SK-N-SH (cell line): ENCODE measurements at regions not wholly inside any gene's neighbourhood (a gene's known extent, or its start where the extent isn't known, plus 50 kb on each side); places are given as distances from the start of the nearest gene placed in this dataset.

Experiments used
- CTCF ChIA-PET: fragments of 300-600, 350-600 bp; formaldehyde crosslinking; extraction: SDS; loops from one replicate; lab custom pipeline; 2021; lab: Yijun Ruan, JAX
- POLR2A ChIA-PET: fragments of 350-600 bp; sonication (Branson Sonifier 250); formaldehyde crosslinking; extraction: SDS; loops from one replicate; lab custom pipeline; 2020; ENCODE audit warnings: antibody characterized with exemption, inconsistent platforms; lab: Yijun Ruan, JAX
- DNase-seq: peaks from one replicate; pipeline ENCODE4 v3.0.0; 2012
- H2AFZ ChIP-seq: fragments of 200-600 bp; sonication (generic); 2 replicates; pipeline ENCODE4 v1.8.1; 2016; ENCODE audit warnings: antibody characterized with exemption, mild to moderate bottlenecking, low read depth
- H3F3A ChIP-seq: fragments of 200-600 bp; sonication (generic); replicated peaks from 2 replicates; pipeline ENCODE3; 2016; ENCODE audit warnings: antibody characterized with exemption, mild to moderate bottlenecking; ENCODE audit not compliant: insufficient read depth
- H3K27ac ChIP-seq, 2 experiments: fragments of 200-500 bp in 1 of 2; fragments of 200-600 bp in 1 of 2; sonication (Bioruptor generic) in 1 of 2; sonication (generic), shearing (Covaris generic) in 1 of 2; 2 replicates each; pipeline versions ENCODE4 v1.5.1 to v1.6.1; 2014 to 2016; ENCODE audit warnings: low read depth in 2 of 2, inconsistent platforms in 1 of 2, low read length in 1 of 2, mild to moderate bottlenecking in 1 of 2, mixed read lengths in 1 of 2
- H3K27me3 ChIP-seq: fragments of 200-600 bp; sonication (generic), shearing (Covaris generic); 2 replicates; pipeline ENCODE4 v1.6.1; 2016; ENCODE audit warnings: mixed run types; ENCODE audit not compliant: insufficient read depth
- H3K36me3 ChIP-seq, 2 experiments: fragments of 200-500 bp in 1 of 2; fragments of 200-600 bp in 1 of 2; sonication (Bioruptor generic) in 1 of 2; sonication (generic) in 1 of 2; replicated peaks in 1 of 2; 2 replicates each; pipeline versions ENCODE3 to v1.5.1; 2014 to 2016; ENCODE audit warnings: low read length in 1 of 2, mild to moderate bottlenecking in 1 of 2; ENCODE audit not compliant: insufficient read depth in 2 of 2, control insufficient read depth in 1 of 2
- H3K4me1 ChIP-seq, 2 experiments: fragments of 200-500 bp in 1 of 2; fragments of 200-600 bp in 1 of 2; sonication (Bioruptor generic) in 1 of 2; sonication (generic), shearing (Covaris generic) in 1 of 2; 2 replicates each; pipeline versions ENCODE4 v1.5.1 to v1.6.1; 2014 to 2016; ENCODE audit warnings: low read depth in 1 of 2, low read length in 1 of 2, mixed run types in 1 of 2; ENCODE audit not compliant: insufficient read depth in 2 of 2, control insufficient read depth in 1 of 2
- H3K4me2 ChIP-seq: fragments of 200-600 bp; sonication (generic), shearing (Covaris generic); 2 replicates; pipeline ENCODE4 v1.6.1; 2017; ENCODE audit warnings: mixed run types
- H3K4me3 ChIP-seq, 2 experiments: fragments of 200-500 bp in 1 of 2; fragments of 200-600 bp in 1 of 2; sonication (Bioruptor generic) in 1 of 2; sonication (generic), shearing (Covaris generic) in 1 of 2; 2 replicates each; pipeline versions ENCODE4 v1.5.1 to v1.8.1; 2014 to 2016; ENCODE audit warnings: low read depth in 2 of 2, inconsistent platforms in 1 of 2, low read length in 1 of 2, mild to moderate bottlenecking in 1 of 2, mixed read lengths in 1 of 2, moderate library complexity in 1 of 2
- H3K79me2 ChIP-seq: fragments of 200-600 bp; sonication (generic); 2 replicates; pipeline ENCODE4 v1.8.1; 2017; ENCODE audit warnings: mild to moderate bottlenecking; ENCODE audit not compliant: insufficient read depth
- H3K9ac ChIP-seq: fragments of 200-600 bp; sonication (generic); 2 replicates; pipeline ENCODE4 v1.6.1; 2017; ENCODE audit warnings: mixed run types
- H3K9me2 ChIP-seq: fragments of 200-600 bp; sonication (generic); 2 replicates; pipeline ENCODE4 v1.6.1; 2017; ENCODE audit warnings: mixed run types
- H3K9me3 ChIP-seq: fragments of 200-600 bp; sonication (generic); 2 replicates; pipeline ENCODE4 v1.6.1; 2017; ENCODE audit warnings: mixed run types, mild to moderate bottlenecking, moderate library complexity
- H4K20me1 ChIP-seq: fragments of 200-600 bp; sonication (generic); 2 replicates; pipeline ENCODE4 v1.6.1; 2017; ENCODE audit warnings: mild to moderate bottlenecking, mixed run types; ENCODE audit not compliant: insufficient read depth
- CHD2 ChIP-seq: fragments of 150-350 bp; IDR thresholded peaks from 2 replicates; pipeline ENCODE4 v1.6.1; 2018; ENCODE audit warnings: low read length; ENCODE audit not compliant: partially characterized antibody
- FOXM1 ChIP-seq: IDR thresholded peaks from 2 replicates; pipeline ENCODE4 v1.4.0; 2012; ENCODE audit warnings: low read depth, mild to moderate bottlenecking
- IRF3 ChIP-seq: fragments of 150-350 bp; IDR thresholded peaks from 2 replicates; pipeline ENCODE4 v1.6.1; 2016; ENCODE audit warnings: mild to moderate bottlenecking, low read depth, low read length
- POLR2AphosphoS5 ChIP-seq: IDR thresholded peaks from 2 replicates; pipeline ENCODE4 v1.6.1; 2012; ENCODE audit warnings: low read depth, low read length
- REST ChIP-seq: IDR thresholded peaks from 2 replicates; pipeline ENCODE4 v1.6.1; 2012; ENCODE audit warnings: mild to moderate bottlenecking, low read depth, low read length, moderate library complexity
- RFX5 ChIP-seq: IDR thresholded peaks from 2 replicates; pipeline ENCODE4 v1.6.1; 2012; ENCODE audit warnings: mild to moderate bottlenecking, improper control_type of control experiment, low read length
- RXRA ChIP-seq: IDR thresholded peaks from 2 replicates; pipeline ENCODE4 v1.4.0; 2012; ENCODE audit warnings: low read depth, mild to moderate bottlenecking, borderline replicate concordance
- SIN3A ChIP-seq: IDR thresholded peaks from 2 replicates; pipeline ENCODE4 v1.6.1; 2012; ENCODE audit warnings: low read depth, mild to moderate bottlenecking, low read length, moderate library complexity, borderline replicate concordance
- SMC3 ChIP-seq: IDR thresholded peaks from 2 replicates; pipeline ENCODE4 v1.6.1; 2012; ENCODE audit warnings: low read depth, low read length, improper control_type of control experiment
- TCF12 ChIP-seq: IDR thresholded peaks from 2 replicates; pipeline ENCODE4 v1.4.0; 2012
- USF1 ChIP-seq: IDR thresholded peaks from 2 replicates; pipeline ENCODE4 v1.4.0; 2012; ENCODE audit warnings: low read depth, borderline replicate concordance
- USF2 ChIP-seq: fragments of 150-350 bp; IDR thresholded peaks from 2 replicates; pipeline ENCODE4 v1.6.1; 2017; ENCODE audit warnings: antibody characterized with exemption, low read length, low read depth, borderline replicate concordance
- WGBS: methylation state at CpG from one replicate; pipeline ENCODE4 v1.1.6; 2017; ENCODE audit warnings: low lambda C conversion rate; 5-methylcytosine and 5-hydroxymethylcytosine counted together

GRCh38 chr15:62342959-62343358, 177.9 kb upstream of the C2CD4B start (continued):
- TF ChIP-seq RFX5 = no peak
- TF ChIP-seq REST = no peak
- no peak for TF ChIP-seq POLR2AphosphoS5
- no peak for TF ChIP-seq USF1

- Histone ChIP-seq H2AFZ (no peak overlapping the region), H3F3A (no peaks in the 10 kb centered on the region), H3K36me3 (no peaks in the 10 kb centered on the region), H3K9ac (no peak overlapping the region), H3K79me2 (no peaks in the 10 kb centered on the region), H3K27ac (no peak overlapping the region), H3K27me3 (no peaks in the 10 kb centered on the region), H3K4me1 (no peaks in the 10 kb centered on the region), H3K4me2 (no peak overlapping the region), H4K20me1 (no peaks in the 10 kb centered on the region), H3K4me3 (no peak overlapping the region), H3K9me2 (no peaks in the 10 kb centered on the region), H3K9me3 (no peaks in the 10 kb centered on the region)
- DNase-seq = no peak
- TF ChIP-seq SMC3 (no peak), TCF12 (no peak), CHD2 (no peak), SIN3A (no peak), RXRA (no peak), FOXM1 (no peak), USF2 (no peak), IRF3 (no peak)
- POLR2A ChIA-PET = no interaction called here
- CTCF ChIA-PET = interaction anchor here (0.9 to 2.8 kb wide), 4 partner anchors 9 to 36 kb away, joined by 3 to 14 read pairs (median 8); no protein-coding TSS in a partner anchor
- 91% methylated on average over 8 of the region's 10 CpGs for WGBS
These were observed 178.3 kb upstream of the C2CD4B start for GRCh38 chr15:62343397-62343796.
